ENCODE measurements at regions not wholly inside any gene's neighbourhood (a gene's known extent, or its start where the extent isn't known, plus 50 kb on each side); places are given as distances from the start of the nearest gene placed in this dataset.

DNA sequence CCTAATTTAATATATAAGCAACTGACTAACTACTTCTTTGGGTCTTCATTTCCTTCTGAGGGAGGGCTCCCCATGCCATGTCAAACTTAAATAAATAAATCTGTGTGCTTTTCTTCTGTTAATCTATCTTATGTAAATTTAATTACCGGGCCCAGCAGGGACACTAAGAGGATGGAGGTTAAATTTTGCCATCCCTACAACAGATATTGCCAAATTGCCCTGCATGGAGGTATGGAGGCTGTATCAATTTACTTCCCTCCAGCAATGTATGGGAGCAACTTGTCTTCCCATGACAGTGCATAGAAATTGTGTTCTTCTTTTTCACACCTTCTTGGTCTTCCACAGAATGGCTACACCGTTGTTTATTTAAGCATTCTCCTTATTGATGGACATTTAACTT lies 129.0 kb downstream of the NFKBIZ start:
- no peak for TF ChIP-seq ZNF788 (CRISPR knock-in tag; IDR thresholded peaks at IDR 0.05; ENCODE audit: borderline replicate concordance)
- TF ChIP-seq POLR2A (IDR thresholded peaks at IDR 0.05; ENCODE audit: insufficient read depth in 1 of 2, low read depth in 2 of 2, low read length in 2 of 2): no peak
- no peak for TF ChIP-seq MTF2 (CRISPR knock-in tag; IDR thresholded peaks at IDR 0.05; ENCODE audit: borderline replicate concordance)
- TF ChIP-seq ZNF20 (CRISPR knock-in tag; IDR thresholded peaks at IDR 0.05): no peak
- TF ChIP-seq ZNF781 (CRISPR knock-in tag; IDR thresholded peaks at IDR 0.05; ENCODE audit: borderline replicate concordance, not compliant biosample characterization): no peak
- no peak for TF ChIP-seq CBX5 (CRISPR knock-in tag; IDR thresholded peaks at IDR 0.05; ENCODE audit: borderline replicate concordance)
- TF ChIP-seq, protein P1, sequence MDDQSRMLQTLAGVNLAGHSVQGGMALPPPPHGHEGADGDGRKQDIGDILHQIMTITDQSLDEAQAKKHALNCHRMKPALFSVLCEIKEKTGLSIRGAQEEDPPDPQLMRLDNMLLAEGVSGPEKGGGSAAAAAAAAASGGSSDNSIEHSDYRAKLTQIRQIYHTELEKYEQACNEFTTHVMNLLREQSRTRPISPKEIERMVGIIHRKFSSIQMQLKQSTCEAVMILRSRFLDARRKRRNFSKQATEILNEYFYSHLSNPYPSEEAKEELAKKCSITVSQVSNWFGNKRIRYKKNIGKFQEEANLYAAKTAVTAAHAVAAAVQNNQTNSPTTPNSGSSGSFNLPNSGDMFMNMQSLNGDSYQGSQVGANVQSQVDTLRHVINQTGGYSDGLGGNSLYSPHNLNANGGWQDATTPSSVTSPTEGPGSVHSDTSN (CRISPR knock-in tag; IDR thresholded peaks at IDR 0.05; ENCODE audit: borderline replicate concordance): no peak
- no peak for TF ChIP-seq PAF1 (CRISPR knock-in tag; IDR thresholded peaks at IDR 0.05)
- TF ChIP-seq, protein P2, sequence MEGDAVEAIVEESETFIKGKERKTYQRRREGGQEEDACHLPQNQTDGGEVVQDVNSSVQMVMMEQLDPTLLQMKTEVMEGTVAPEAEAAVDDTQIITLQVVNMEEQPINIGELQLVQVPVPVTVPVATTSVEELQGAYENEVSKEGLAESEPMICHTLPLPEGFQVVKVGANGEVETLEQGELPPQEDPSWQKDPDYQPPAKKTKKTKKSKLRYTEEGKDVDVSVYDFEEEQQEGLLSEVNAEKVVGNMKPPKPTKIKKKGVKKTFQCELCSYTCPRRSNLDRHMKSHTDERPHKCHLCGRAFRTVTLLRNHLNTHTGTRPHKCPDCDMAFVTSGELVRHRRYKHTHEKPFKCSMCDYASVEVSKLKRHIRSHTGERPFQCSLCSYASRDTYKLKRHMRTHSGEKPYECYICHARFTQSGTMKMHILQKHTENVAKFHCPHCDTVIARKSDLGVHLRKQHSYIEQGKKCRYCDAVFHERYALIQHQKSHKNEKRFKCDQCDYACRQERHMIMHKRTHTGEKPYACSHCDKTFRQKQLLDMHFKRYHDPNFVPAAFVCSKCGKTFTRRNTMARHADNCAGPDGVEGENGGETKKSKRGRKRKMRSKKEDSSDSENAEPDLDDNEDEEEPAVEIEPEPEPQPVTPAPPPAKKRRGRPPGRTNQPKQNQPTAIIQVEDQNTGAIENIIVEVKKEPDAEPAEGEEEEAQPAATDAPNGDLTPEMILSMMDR (CRISPR knock-in tag; IDR thresholded peaks at IDR 0.05): no peak
- TF ChIP-seq, protein P3, sequence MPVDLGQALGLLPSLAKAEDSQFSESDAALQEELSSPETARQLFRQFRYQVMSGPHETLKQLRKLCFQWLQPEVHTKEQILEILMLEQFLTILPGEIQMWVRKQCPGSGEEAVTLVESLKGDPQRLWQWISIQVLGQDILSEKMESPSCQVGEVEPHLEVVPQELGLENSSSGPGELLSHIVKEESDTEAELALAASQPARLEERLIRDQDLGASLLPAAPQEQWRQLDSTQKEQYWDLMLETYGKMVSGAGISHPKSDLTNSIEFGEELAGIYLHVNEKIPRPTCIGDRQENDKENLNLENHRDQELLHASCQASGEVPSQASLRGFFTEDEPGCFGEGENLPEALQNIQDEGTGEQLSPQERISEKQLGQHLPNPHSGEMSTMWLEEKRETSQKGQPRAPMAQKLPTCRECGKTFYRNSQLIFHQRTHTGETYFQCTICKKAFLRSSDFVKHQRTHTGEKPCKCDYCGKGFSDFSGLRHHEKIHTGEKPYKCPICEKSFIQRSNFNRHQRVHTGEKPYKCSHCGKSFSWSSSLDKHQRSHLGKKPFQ (CRISPR knock-in tag; IDR thresholded peaks at IDR 0.05; ENCODE audit: insufficient replicate concordance): no peak
